ENCODE measurements at regions not wholly inside any gene's neighbourhood (a gene's known extent, or its start where the extent isn't known, plus 50 kb on each side); places are given as distances from the start of the nearest gene placed in this dataset.

DNA sequence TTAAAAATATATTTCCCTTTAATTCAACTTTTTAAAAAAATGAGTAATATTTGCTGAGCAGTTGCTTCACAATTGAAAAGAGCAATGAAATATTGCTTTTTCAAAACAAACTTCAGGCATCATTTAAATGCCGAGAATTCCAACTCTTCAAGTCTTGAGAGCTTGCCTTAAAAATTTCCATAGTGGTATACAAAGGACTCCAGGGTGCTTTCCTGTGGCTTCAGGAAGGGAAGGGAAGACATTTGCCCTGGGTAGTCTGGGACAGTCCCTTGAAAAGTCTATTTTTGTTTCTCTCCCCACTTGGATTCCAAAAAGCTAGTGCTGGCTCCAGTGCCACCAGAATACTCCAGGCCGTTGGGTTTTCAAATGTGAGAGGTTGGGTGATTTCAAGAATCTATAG, 71.7 kb downstream of the HYCC1 start:
- peaks cover 3% of the 10 kb centered on the region for H3K9me3 Mint-ChIP-seq (ENCODE audit: low read depth)
- H3K4me1 Mint-ChIP-seq (ENCODE audit: low read depth), result peaks cover 29% of the 10 kb centered on the region
- peaks cover 10% of the 10 kb centered on the region for H3K36me3 Mint-ChIP-seq (ENCODE audit: insufficient read depth)
- no peak for DNase-seq (ENCODE audit: low spot score, unreplicated experiment)
- H3K27me3 Mint-ChIP-seq, result no peaks in the 10 kb centered on the region
- TF ChIP-seq, protein P1, sequence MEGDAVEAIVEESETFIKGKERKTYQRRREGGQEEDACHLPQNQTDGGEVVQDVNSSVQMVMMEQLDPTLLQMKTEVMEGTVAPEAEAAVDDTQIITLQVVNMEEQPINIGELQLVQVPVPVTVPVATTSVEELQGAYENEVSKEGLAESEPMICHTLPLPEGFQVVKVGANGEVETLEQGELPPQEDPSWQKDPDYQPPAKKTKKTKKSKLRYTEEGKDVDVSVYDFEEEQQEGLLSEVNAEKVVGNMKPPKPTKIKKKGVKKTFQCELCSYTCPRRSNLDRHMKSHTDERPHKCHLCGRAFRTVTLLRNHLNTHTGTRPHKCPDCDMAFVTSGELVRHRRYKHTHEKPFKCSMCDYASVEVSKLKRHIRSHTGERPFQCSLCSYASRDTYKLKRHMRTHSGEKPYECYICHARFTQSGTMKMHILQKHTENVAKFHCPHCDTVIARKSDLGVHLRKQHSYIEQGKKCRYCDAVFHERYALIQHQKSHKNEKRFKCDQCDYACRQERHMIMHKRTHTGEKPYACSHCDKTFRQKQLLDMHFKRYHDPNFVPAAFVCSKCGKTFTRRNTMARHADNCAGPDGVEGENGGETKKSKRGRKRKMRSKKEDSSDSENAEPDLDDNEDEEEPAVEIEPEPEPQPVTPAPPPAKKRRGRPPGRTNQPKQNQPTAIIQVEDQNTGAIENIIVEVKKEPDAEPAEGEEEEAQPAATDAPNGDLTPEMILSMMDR (IDR thresholded peaks at IDR 0.05; ENCODE audit: unreplicated experiment), result no peak
- H3K27ac Mint-ChIP-seq, result no peak overlapping the region
- no peak overlapping the region for H3K4me3 Mint-ChIP-seq (ENCODE audit: low read depth)

DNA sequence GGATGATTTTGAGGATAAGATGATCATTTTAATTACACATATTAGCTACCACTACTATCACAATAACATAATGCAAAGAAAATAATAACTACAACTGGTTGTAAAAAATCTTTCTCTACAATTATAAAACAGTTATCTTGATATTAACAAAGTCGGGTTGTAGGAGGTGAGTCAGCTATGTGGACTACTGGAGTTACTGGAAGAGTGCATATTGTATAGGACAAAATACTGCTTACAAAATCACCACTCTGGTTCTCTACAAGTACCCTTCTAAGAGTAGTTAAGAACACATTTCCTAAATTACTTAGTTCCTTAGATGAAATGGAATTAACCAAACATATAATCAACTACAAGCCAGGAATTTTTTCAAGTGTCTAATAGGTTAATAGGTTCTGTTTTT, 74.1 kb downstream of the HYCC1 start:
- H3K27ac Mint-ChIP-seq, result no peak overlapping the region
- TF ChIP-seq, protein P1 (IDR thresholded peaks at IDR 0.05; ENCODE audit: unreplicated experiment), result no peak
- DNase-seq (ENCODE audit: low spot score, unreplicated experiment), result no peak
- no peaks in the 10 kb centered on the region for H3K27me3 Mint-ChIP-seq
- H3K4me1 Mint-ChIP-seq (ENCODE audit: low read depth), result peaks cover 29% of the 10 kb centered on the region
- H3K9me3 Mint-ChIP-seq (ENCODE audit: low read depth), result peaks cover 3% of the 10 kb centered on the region
- no peak overlapping the region for H3K4me3 Mint-ChIP-seq (ENCODE audit: low read depth)
- H3K36me3 Mint-ChIP-seq (ENCODE audit: insufficient read depth), result peaks cover 3% of the 10 kb centered on the region

DNA sequence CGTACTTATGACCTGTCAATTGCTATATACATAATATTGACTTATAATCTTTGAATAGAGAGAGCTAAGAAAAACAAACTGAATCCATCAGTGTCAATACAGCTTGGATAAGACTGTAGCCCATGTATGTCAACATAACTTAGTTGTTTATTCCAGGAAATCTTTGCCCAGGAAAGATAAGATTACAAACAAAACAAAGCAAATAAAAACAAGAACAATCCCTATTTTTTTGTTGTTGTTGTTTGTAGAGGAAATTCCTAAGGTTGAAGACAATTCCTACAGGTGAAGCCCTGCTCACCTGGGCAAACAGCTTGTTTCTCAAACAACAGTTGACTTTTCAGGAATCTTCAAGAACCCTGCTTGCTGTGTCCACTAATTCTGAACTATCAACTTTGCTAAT, 76.0 kb downstream of the HYCC1 start:
- DNase-seq (ENCODE audit: low spot score, unreplicated experiment), result no peak
- H3K27ac Mint-ChIP-seq, result peak overlapping the region; percentile 15
- no peak overlapping the region for H3K4me3 Mint-ChIP-seq (ENCODE audit: low read depth)
- no peaks in the 10 kb centered on the region for H3K27me3 Mint-ChIP-seq
- peaks cover 3% of the 10 kb centered on the region for H3K9me3 Mint-ChIP-seq (ENCODE audit: low read depth)
- TF ChIP-seq, protein P1 (IDR thresholded peaks at IDR 0.05; ENCODE audit: unreplicated experiment), result no peak
- peaks cover 3% of the 10 kb centered on the region for H3K36me3 Mint-ChIP-seq (ENCODE audit: insufficient read depth)
- H3K4me1 Mint-ChIP-seq (ENCODE audit: low read depth), result peaks cover 38% of the 10 kb centered on the region

DNA sequence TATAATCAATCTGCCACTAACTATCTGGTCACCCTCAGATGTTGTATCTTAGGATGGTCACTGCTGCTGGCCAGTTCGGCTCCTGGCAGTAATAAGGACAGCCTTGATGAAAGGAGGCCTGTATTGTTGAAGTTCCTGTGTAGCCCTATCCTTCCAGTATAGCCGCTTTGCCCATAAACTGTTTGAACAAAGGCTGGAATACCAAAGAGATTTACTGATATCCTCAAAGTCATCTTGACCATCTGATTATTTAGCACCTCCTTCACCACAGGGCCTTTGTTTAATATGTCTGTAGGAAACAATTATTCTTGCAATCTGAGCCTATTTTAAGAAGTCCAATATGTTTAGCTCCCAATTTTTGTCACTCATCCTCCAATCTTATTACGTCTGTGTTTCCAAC, 77.7 kb downstream of the HYCC1 start:
- H3K4me1 Mint-ChIP-seq (ENCODE audit: low read depth), result peaks cover 38% of the 10 kb centered on the region
- H3K9me3 Mint-ChIP-seq (ENCODE audit: low read depth), result peaks cover 9% of the 10 kb centered on the region
- no peaks in the 10 kb centered on the region for H3K27me3 Mint-ChIP-seq
- no peak overlapping the region for H3K4me3 Mint-ChIP-seq (ENCODE audit: low read depth)
- DNase-seq (ENCODE audit: low spot score, unreplicated experiment), result no peak
- TF ChIP-seq, protein P1 (IDR thresholded peaks at IDR 0.05; ENCODE audit: unreplicated experiment), result no peak
- no peak overlapping the region for H3K27ac Mint-ChIP-seq
- H3K36me3 Mint-ChIP-seq (ENCODE audit: insufficient read depth), result peaks cover 3% of the 10 kb centered on the region

DNA sequence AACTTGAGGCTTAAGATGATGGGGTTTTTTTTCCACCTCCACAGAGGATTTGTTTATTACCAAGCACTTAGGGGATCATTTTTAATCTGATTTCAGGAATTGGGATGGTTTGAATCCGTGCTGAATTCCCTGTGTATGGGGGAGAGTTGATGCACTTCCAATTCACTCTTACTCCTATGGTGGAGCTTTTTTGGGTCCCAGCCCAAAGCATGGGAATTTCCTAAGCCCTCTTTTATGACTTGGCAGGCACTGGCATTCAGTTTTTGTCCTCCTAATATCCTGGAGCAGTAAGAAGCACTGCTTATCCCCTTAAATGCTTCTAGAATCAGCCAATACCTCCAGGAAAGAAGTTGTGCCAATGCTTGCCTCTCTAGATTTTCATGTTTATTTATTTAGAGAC, 78.7 kb downstream of the HYCC1 start:
- no peak for DNase-seq (ENCODE audit: low spot score, unreplicated experiment)

More for the DNA sequence above, 78.7 kb downstream of the HYCC1 start:
- H3K27me3 Mint-ChIP-seq, result no peaks in the 10 kb centered on the region
- TF ChIP-seq, protein P1 (IDR thresholded peaks at IDR 0.05; ENCODE audit: unreplicated experiment), result no peak
- peaks cover 3% of the 10 kb centered on the region for H3K36me3 Mint-ChIP-seq (ENCODE audit: insufficient read depth)
- peaks cover 38% of the 10 kb centered on the region for H3K4me1 Mint-ChIP-seq (ENCODE audit: low read depth)
- H3K27ac Mint-ChIP-seq, result peak overlapping the region; percentile 27
- peaks cover 16% of the 10 kb centered on the region for H3K9me3 Mint-ChIP-seq (ENCODE audit: low read depth)
- no peak overlapping the region for H3K4me3 Mint-ChIP-seq (ENCODE audit: low read depth)

All from progenitor cell of endocrine pancreas (in vitro differentiated cells).